ENCODE measurements at regions not wholly inside any gene's neighbourhood (a gene's known extent, or its start where the extent isn't known, plus 50 kb on each side); places are given as distances from the start of the nearest gene placed in this dataset.

GRCh38 chr7:109836016-109836415, 1254.9 kb upstream of the LRRN3 start:
- Histone ChIP-seq H3K4me1 (ENCODE audit: control insufficient read depth, extremely low read depth, insufficient read depth, low read length) (no peaks in the 10 kb centered on the region), H3K27ac (ENCODE audit: insufficient read depth, low read length) (no peak overlapping the region), H3K4me3 (replicated peaks in 1 of 4; ENCODE audit: control extremely low read depth in 1 of 4, insufficient read depth in 1 of 4, low read depth in 3 of 4, low read length in 4 of 4) (no peak overlapping the region), H3K4me2 (ENCODE audit: extremely low read depth, insufficient read depth, low read length) (no peak overlapping the region), H3K27me3 (ENCODE audit: control insufficient read depth, insufficient read depth, low read length) (no peaks in the 10 kb centered on the region), H4K20me1 (ENCODE audit: control insufficient read depth, extremely low read depth, insufficient read depth, low read length) (no peaks in the 10 kb centered on the region), H3K79me2 (ENCODE audit: control insufficient read depth, insufficient read depth, low read length) (no peaks in the 10 kb centered on the region), H3K9me3 (ENCODE audit: control insufficient read depth, insufficient read depth, low read depth, low read length) (no peaks in the 10 kb centered on the region), H3K9ac (ENCODE audit: insufficient read depth, low read length) (no peak overlapping the region), H2AFZ (ENCODE audit: low read length) (no peak overlapping the region), H3K36me3 (ENCODE audit: control insufficient read depth, insufficient read depth, low read length) (no peaks in the 10 kb centered on the region)
- DNase-seq (ENCODE audit: low read depth in 2 of 2) = peak in 1 of 2 donors; percentile 5
- no peak for TF ChIP-seq EZH2 (IDR thresholded peaks at IDR 0.05; ENCODE audit: low read length, missing control alignments)
- TF ChIP-seq, protein P1, sequence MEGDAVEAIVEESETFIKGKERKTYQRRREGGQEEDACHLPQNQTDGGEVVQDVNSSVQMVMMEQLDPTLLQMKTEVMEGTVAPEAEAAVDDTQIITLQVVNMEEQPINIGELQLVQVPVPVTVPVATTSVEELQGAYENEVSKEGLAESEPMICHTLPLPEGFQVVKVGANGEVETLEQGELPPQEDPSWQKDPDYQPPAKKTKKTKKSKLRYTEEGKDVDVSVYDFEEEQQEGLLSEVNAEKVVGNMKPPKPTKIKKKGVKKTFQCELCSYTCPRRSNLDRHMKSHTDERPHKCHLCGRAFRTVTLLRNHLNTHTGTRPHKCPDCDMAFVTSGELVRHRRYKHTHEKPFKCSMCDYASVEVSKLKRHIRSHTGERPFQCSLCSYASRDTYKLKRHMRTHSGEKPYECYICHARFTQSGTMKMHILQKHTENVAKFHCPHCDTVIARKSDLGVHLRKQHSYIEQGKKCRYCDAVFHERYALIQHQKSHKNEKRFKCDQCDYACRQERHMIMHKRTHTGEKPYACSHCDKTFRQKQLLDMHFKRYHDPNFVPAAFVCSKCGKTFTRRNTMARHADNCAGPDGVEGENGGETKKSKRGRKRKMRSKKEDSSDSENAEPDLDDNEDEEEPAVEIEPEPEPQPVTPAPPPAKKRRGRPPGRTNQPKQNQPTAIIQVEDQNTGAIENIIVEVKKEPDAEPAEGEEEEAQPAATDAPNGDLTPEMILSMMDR (conservative IDR thresholded peaks at IDR 0.05 in 1 of 2, IDR thresholded peaks at IDR 0.05 in 1 of 2; ENCODE audit: low read depth in 1 of 2, low read length in 2 of 2) = no peak

DNA sequence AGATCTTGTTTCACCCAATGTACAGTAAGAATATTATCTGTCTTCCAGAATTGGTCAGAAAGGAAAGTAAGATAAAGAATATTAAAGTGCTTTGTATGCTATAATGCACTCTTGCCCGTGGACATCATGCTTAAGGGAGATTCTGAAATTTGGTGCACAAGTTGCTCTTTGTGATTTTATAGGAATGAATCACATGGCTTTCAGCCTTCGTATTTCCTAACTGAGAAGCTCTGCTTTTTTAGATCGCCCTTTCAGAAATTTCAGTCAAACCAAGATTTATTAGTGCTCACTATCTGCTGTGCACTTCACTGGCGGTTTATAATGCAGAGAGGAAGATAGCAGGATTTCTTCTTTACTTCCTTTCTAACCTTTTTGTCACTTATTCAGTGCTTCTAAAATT, 1248.5 kb upstream of the LRRN3 start:
- H3K36me3 ChIP-seq (ENCODE audit: control insufficient read depth, insufficient read depth, low read length) = no peaks in the 10 kb centered on the region
- TF ChIP-seq, protein P1 (conservative IDR thresholded peaks at IDR 0.05 in 1 of 2, IDR thresholded peaks at IDR 0.05 in 1 of 2; ENCODE audit: low read depth in 1 of 2, low read length in 2 of 2) = no peak
- no peak for TF ChIP-seq EZH2 (IDR thresholded peaks at IDR 0.05; ENCODE audit: low read length, missing control alignments)
- no peak overlapping the region for H3K27ac ChIP-seq (ENCODE audit: insufficient read depth, low read length)
- no peak for DNase-seq (ENCODE audit: low read depth in 2 of 2)
- no peaks in the 10 kb centered on the region for H3K27me3 ChIP-seq (ENCODE audit: control insufficient read depth, insufficient read depth, low read length)
- no peak overlapping the region for H3K4me3 ChIP-seq (replicated peaks in 1 of 4; ENCODE audit: control extremely low read depth in 1 of 4, insufficient read depth in 1 of 4, low read depth in 3 of 4, low read length in 4 of 4)
- no peaks in the 10 kb centered on the region for H3K4me1 ChIP-seq (ENCODE audit: control insufficient read depth, extremely low read depth, insufficient read depth, low read length)
- H2AFZ ChIP-seq (ENCODE audit: low read length) = no peak overlapping the region
- H3K79me2 ChIP-seq (ENCODE audit: control insufficient read depth, insufficient read depth, low read length) = no peaks in the 10 kb centered on the region
- no peaks in the 10 kb centered on the region for H4K20me1 ChIP-seq (ENCODE audit: control insufficient read depth, extremely low read depth, insufficient read depth, low read length)
- no peak overlapping the region for H3K4me2 ChIP-seq (ENCODE audit: extremely low read depth, insufficient read depth, low read length)
- H3K9me3 ChIP-seq (ENCODE audit: control insufficient read depth, insufficient read depth, low read depth, low read length) = no peaks in the 10 kb centered on the region
- no peak overlapping the region for H3K9ac ChIP-seq (ENCODE audit: insufficient read depth, low read length)

- no peaks in the 10 kb centered on the region for H4K20me1 ChIP-seq (ENCODE audit: control insufficient read depth, extremely low read depth, insufficient read depth, low read length)
- no peak overlapping the region for H3K27ac ChIP-seq (ENCODE audit: insufficient read depth, low read length)
- DNase-seq (ENCODE audit: low read depth in 2 of 2) = peak; percentile 1 to 34
- H3K27me3 ChIP-seq (ENCODE audit: control insufficient read depth, insufficient read depth, low read length) = no peaks in the 10 kb centered on the region
- no peak overlapping the region for H3K4me3 ChIP-seq (replicated peaks in 1 of 4; ENCODE audit: control extremely low read depth in 1 of 4, insufficient read depth in 1 of 4, low read depth in 3 of 4, low read length in 4 of 4)
- H3K4me1 ChIP-seq (ENCODE audit: control insufficient read depth, extremely low read depth, insufficient read depth, low read length) = no peaks in the 10 kb centered on the region
- H3K9me3 ChIP-seq (ENCODE audit: control insufficient read depth, insufficient read depth, low read depth, low read length) = no peaks in the 10 kb centered on the region
- no peaks in the 10 kb centered on the region for H3K36me3 ChIP-seq (ENCODE audit: control insufficient read depth, insufficient read depth, low read length)
- no peak overlapping the region for H2AFZ ChIP-seq (ENCODE audit: low read length)
- H3K9ac ChIP-seq (ENCODE audit: insufficient read depth, low read length) = no peak overlapping the region
- no peak for TF ChIP-seq EZH2 (IDR thresholded peaks at IDR 0.05; ENCODE audit: low read length, missing control alignments)
- TF ChIP-seq, protein P1 (conservative IDR thresholded peaks at IDR 0.05 in 1 of 2, IDR thresholded peaks at IDR 0.05 in 1 of 2; ENCODE audit: low read depth in 1 of 2, low read length in 2 of 2) = peak in 1 of 2 donors; percentile 48
- H3K4me2 ChIP-seq (ENCODE audit: extremely low read depth, insufficient read depth, low read length) = no peak overlapping the region
- no peaks in the 10 kb centered on the region for H3K79me2 ChIP-seq (ENCODE audit: control insufficient read depth, insufficient read depth, low read length)
These were observed 1246.6 kb upstream of the LRRN3 start for GRCh38 chr7:109844362-109844761.

All from fibroblast of lung (primary cell).